Sigmoid colon (tissue), 3 donors: ENCODE measurements at regions not wholly inside any gene's neighbourhood (a gene's known extent, or its start where the extent isn't known, plus 50 kb on each side); places are given as distances from the start of the nearest gene placed in this dataset.

Experiments
- CTCF ChIP-seq, 4 experiments: fragments of 450-650 bp in 3 of 4; fragments of 200-600 bp in 1 of 4; IDR thresholded peaks; one replicate each; pipeline ENCODE4 v1.5.1; 2016 to 2019; ENCODE audit warnings: antibody characterized with exemption in 4 of 4, mild to moderate bottlenecking in 3 of 4, moderate library complexity in 2 of 4
- POLR2A ChIP-seq, 2 donors: fragments of 450-650 bp; IDR thresholded peaks; one replicate each; pipeline ENCODE4 v1.6.1; 2016; ENCODE audit warnings: antibody characterized with exemption in 2 of 2, mild to moderate bottlenecking in 2 of 2, moderate library complexity in 2 of 2

DNA sequence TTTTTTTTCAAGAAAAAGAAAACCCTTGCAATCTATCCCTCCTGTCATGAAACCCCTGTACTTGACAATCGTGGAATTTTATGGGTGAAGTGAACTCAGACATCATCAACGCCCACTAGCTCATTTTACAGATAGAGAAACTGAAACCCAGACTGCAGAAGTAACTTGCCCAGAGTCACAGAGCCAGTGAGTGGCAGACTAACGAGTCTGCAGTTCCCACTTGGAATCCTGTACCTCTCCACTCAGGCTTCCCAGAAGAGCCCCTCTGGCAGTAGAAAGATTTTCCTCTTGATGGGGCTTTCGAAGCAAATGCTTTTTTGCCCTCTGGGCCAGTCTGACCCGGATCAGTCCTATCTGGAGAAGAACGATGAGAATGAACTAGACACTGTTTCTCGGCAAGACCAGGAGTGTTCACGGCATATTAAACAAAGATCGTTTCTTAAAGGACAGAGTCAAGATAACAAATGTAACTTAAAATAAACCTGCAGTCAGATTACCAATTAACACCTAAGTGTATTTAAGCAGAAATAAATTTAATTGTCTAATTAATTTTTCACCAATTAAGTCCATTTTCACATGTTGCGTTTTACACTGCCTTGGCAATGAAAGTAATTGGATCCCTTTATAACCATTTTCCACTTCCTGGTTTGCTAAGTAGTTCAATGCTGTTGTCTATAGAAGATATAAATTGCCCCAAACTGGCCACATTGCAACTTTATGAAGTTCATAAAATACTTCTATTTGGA is 61.3 kb upstream of the CREB3L1 start:
- TF ChIP-seq CTCF (IDR thresholded peaks at IDR 0.05) (no peak), POLR2A (IDR thresholded peaks at IDR 0.05) (no peak)
